SK-N-SH treated with all-trans-retinoic acid at 6 μM for 48 hours (cell line): ENCODE measurements at regions not wholly inside any gene's neighbourhood (a gene's known extent, or its start where the extent isn't known, plus 50 kb on each side); places are given as distances from the start of the nearest gene placed in this dataset.

Experiments used
- ARNTL ChIP-seq: fragments of 450-650 bp; formaldehyde crosslinking; IDR thresholded peaks from 2 replicates; pipeline ENCODE4 v1.5.0; 2020; ENCODE audit warnings: low read depth, mild to moderate bottlenecking, moderate library complexity, borderline replicate concordance
- ESRRG ChIP-seq: fragments of 250-450 bp; sonication (Bioruptor Pico); IDR thresholded peaks from 2 replicates; pipeline ENCODE4 v1.6.1; 2021; ENCODE audit warnings: mild to moderate bottlenecking
- TCF4 ChIP-seq: fragments of 250-450 bp; sonication (Bioruptor Pico); IDR thresholded peaks from 2 replicates; pipeline ENCODE4 v1.8.0; 2021; ENCODE audit warnings: mild to moderate bottlenecking, moderate library complexity, borderline replicate concordance
- ZC3H10 ChIP-seq: fragments of 250-450 bp; sonication (Bioruptor Pico); IDR thresholded peaks from 2 replicates; pipeline ENCODE4 v1.5.1; 2021; ENCODE audit warnings: mild to moderate bottlenecking, moderate library complexity
- ZFP3 ChIP-seq: fragments of 250-450 bp; sonication (Bioruptor Pico); IDR thresholded peaks from 2 replicates; pipeline ENCODE4 v1.5.0; 2020; ENCODE audit warnings: mild to moderate bottlenecking, moderate library complexity
- TF ChIP-seq, protein P1 (sequence below): fragments of 250-450 bp; sonication (Bioruptor Pico); IDR thresholded peaks from 2 replicates; pipeline ENCODE4 v1.8.0; 2020; ENCODE audit warnings: mild to moderate bottlenecking, moderate library complexity, borderline replicate concordance
- TF ChIP-seq, protein P2 (sequence below): fragments of 250-450 bp; sonication (Bioruptor Pico); IDR thresholded peaks from 2 replicates; pipeline ENCODE4 v1.5.1; 2021; ENCODE audit warnings: mild to moderate bottlenecking, moderate library complexity
- TF ChIP-seq, protein P3 (sequence below): fragments of 250-450 bp; sonication (Bioruptor Pico); IDR thresholded peaks from 2 replicates; pipeline ENCODE4 v1.5.1; 2020; ENCODE audit warnings: low read depth, mild to moderate bottlenecking, moderate library complexity
- TF ChIP-seq, protein P4 (sequence below): fragments of 250-450 bp; sonication (Bioruptor Pico); IDR thresholded peaks from 2 replicates; pipeline ENCODE4 v1.8.0; 2021; ENCODE audit warnings: low read depth, mild to moderate bottlenecking, moderate library complexity, borderline replicate concordance

DNA sequence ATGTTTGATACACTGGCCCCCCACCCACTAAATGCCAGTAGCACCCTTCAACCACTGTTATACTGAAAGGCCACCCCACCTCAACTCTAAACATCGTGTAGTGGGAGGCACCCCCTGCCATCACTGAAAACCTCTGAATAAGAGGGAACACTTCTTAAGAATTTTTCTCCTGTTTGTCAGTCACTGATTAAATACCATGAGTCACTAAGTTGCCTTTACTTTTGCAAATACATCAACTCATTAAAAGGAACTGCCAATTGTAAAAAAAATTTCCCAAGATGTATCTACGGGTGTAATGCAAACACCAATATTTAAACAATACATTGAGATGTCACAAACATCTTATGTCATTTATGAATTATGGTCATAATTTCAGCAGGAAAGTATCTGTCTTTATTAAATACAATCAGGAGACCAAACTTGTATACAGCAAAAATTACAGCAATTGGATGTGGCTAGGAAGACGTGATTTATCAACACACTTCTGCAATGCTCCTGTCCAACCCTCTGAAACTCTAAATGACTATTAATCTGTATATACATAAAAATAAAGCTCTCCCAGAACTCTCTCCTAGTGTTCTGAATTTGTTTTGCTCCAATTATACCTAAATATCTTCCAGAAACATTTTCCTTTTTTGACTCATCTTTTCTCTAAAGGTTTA lies 144.1 kb upstream of the STK17B start:
- TF ChIP-seq ZC3H10 (CRISPR knock-in tag), result no peak
- TF ChIP-seq, protein P1, sequence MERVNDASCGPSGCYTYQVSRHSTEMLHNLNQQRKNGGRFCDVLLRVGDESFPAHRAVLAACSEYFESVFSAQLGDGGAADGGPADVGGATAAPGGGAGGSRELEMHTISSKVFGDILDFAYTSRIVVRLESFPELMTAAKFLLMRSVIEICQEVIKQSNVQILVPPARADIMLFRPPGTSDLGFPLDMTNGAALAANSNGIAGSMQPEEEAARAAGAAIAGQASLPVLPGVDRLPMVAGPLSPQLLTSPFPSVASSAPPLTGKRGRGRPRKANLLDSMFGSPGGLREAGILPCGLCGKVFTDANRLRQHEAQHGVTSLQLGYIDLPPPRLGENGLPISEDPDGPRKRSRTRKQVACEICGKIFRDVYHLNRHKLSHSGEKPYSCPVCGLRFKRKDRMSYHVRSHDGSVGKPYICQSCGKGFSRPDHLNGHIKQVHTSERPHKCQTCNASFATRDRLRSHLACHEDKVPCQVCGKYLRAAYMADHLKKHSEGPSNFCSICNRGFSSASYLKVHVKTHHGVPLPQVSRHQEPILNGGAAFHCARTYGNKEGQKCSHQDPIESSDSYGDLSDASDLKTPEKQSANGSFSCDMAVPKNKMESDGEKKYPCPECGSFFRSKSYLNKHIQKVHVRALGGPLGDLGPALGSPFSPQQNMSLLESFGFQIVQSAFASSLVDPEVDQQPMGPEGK (CRISPR knock-in tag), result no peak
- TF ChIP-seq, protein P2, sequence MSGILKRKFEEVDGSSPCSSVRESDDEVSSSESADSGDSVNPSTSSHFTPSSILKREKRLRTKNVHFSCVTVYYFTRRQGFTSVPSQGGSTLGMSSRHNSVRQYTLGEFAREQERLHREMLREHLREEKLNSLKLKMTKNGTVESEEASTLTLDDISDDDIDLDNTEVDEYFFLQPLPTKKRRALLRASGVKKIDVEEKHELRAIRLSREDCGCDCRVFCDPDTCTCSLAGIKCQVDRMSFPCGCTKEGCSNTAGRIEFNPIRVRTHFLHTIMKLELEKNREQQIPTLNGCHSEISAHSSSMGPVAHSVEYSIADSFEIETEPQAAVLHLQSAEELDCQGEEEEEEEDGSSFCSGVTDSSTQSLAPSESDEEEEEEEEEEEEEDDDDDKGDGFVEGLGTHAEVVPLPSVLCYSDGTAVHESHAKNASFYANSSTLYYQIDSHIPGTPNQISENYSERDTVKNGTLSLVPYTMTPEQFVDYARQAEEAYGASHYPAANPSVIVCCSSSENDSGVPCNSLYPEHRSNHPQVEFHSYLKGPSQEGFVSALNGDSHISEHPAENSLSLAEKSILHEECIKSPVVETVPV (CRISPR knock-in tag), result no peak
- no peak for TF ChIP-seq ARNTL
- TF ChIP-seq, protein P3, sequence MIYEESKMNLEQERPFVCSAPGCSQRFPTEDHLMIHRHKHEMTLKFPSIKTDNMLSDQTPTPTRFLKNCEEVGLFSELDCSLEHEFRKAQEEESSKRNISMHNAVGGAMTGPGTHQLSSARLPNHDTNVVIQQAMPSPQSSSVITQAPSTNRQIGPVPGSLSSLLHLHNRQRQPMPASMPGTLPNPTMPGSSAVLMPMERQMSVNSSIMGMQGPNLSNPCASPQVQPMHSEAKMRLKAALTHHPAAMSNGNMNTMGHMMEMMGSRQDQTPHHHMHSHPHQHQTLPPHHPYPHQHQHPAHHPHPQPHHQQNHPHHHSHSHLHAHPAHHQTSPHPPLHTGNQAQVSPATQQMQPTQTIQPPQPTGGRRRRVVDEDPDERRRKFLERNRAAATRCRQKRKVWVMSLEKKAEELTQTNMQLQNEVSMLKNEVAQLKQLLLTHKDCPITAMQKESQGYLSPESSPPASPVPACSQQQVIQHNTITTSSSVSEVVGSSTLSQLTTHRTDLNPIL (CRISPR knock-in tag), result no peak
- TF ChIP-seq TCF4, result no peak
- TF ChIP-seq ZFP3 (CRISPR knock-in tag), result no peak
- TF ChIP-seq ESRRG (CRISPR knock-in tag), result no peak
- TF ChIP-seq, protein P4, sequence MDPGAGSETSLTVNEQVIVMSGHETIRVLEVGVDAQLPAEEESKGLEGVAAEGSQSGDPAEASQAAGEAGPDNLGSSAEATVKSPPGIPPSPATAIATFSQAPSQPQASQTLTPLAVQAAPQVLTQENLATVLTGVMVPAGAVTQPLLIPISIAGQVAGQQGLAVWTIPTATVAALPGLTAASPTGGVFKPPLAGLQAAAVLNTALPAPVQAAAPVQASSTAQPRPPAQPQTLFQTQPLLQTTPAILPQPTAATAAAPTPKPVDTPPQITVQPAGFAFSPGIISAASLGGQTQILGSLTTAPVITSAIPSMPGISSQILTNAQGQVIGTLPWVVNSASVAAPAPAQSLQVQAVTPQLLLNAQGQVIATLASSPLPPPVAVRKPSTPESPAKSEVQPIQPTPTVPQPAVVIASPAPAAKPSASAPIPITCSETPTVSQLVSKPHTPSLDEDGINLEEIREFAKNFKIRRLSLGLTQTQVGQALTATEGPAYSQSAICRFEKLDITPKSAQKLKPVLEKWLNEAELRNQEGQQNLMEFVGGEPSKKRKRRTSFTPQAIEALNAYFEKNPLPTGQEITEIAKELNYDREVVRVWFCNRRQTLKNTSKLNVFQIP, result no peak
